Fibroblast of lung (primary cell): ENCODE measurements at regions not wholly inside any gene's neighbourhood (a gene's known extent, or its start where the extent isn't known, plus 50 kb on each side); places are given as distances from the start of the nearest gene placed in this dataset.
"Not testable (repeated sequence)": the region's sequence is repeated elsewhere in the genome, so short reads cannot be mapped to it uniquely, and the experiment has no call there.

Experiments used
- DNase-seq, 2 donors: peaks; one replicate each; pipeline versions ENCODE4 v3.0.0 to v3.0.0-alpha.2; 2010; ENCODE audit warnings: low read depth in 2 of 2
- H2AFZ ChIP-seq: 2 replicates; pipeline ENCODE4 v1.5.1; 2012; ENCODE audit warnings: low read length, control low read depth, inconsistent platforms
- H3K27ac ChIP-seq: 2 replicates; pipeline ENCODE4 v1.5.1; 2011; ENCODE audit warnings: low read length, control low read depth; ENCODE audit not compliant: insufficient read depth
- H3K27me3 ChIP-seq: 2 replicates; pipeline ENCODE4 v1.5.1; 2011; ENCODE audit warnings: mild to moderate bottlenecking, low read length; ENCODE audit not compliant: control insufficient read depth, insufficient read depth
- H3K36me3 ChIP-seq: 2 replicates; pipeline ENCODE4 v1.5.1; 2011; ENCODE audit warnings: low read length; ENCODE audit not compliant: control insufficient read depth, insufficient read depth
- H3K4me1 ChIP-seq: 2 replicates; pipeline ENCODE4 v1.5.1; 2011; ENCODE audit warnings: low read length; ENCODE audit not compliant: control insufficient read depth, insufficient read depth; ENCODE audit errors: extremely low read depth
- H3K4me2 ChIP-seq: 2 replicates; pipeline ENCODE4 v1.5.1; 2011; ENCODE audit warnings: low read length, control low read depth; ENCODE audit not compliant: insufficient read depth; ENCODE audit errors: extremely low read depth
- H3K4me3 ChIP-seq, 4 experiments: fragments of 200-600 bp in 1 of 4; sonication (generic) in 1 of 4; replicated peaks in 1 of 4; 2 replicates each; pipeline ENCODE4 v1.5.1; 2011 to 2016; ENCODE audit warnings: low read length in 4 of 4, low read depth in 3 of 4, mild to moderate bottlenecking in 3 of 4, control low read depth in 2 of 4, inconsistent platforms in 1 of 4, mixed read lengths in 1 of 4; ENCODE audit not compliant: insufficient read depth in 1 of 4; ENCODE audit errors: control extremely low read depth in 1 of 4
- H3K79me2 ChIP-seq: 2 replicates; pipeline ENCODE4 v1.5.1; 2012; ENCODE audit warnings: mild to moderate bottlenecking, low read length, inconsistent platforms; ENCODE audit not compliant: control insufficient read depth, insufficient read depth
- H3K9ac ChIP-seq: 2 replicates; pipeline ENCODE4 v1.5.1; 2011; ENCODE audit warnings: mild to moderate bottlenecking, low read length, control low read depth; ENCODE audit not compliant: insufficient read depth
- H3K9me3 ChIP-seq: 2 replicates; pipeline ENCODE4 v1.5.1; 2012; ENCODE audit warnings: low read depth, low read length; ENCODE audit not compliant: control insufficient read depth, insufficient read depth
- H4K20me1 ChIP-seq: 2 replicates; pipeline ENCODE4 v1.5.1; 2011; ENCODE audit warnings: low read length; ENCODE audit not compliant: control insufficient read depth, insufficient read depth; ENCODE audit errors: extremely low read depth
- CTCF ChIP-seq, 2 donors: IDR thresholded peaks in 1 of 2; conservative IDR thresholded peaks in 1 of 2; 1 replicate in 1 of 2; 2 replicates in 1 of 2; pipeline ENCODE4 v1.5.1; 2011 to 2012; ENCODE audit warnings: low read length in 2 of 2, control low read depth in 1 of 2, inconsistent platforms in 1 of 2, low read depth in 1 of 2, mild to moderate bottlenecking in 1 of 2
- EZH2 ChIP-seq: IDR thresholded peaks from 2 replicates; pipeline ENCODE4 v1.5.1; 2012; ENCODE audit warnings: low read length, control low read depth, mild to moderate bottlenecking; ENCODE audit errors: missing control alignments

- H2AFZ ChIP-seq, result no peak overlapping the region
- no peaks in the 10 kb centered on the region for H3K79me2 ChIP-seq
- no peaks in the 10 kb centered on the region for H3K36me3 ChIP-seq
- H3K9ac ChIP-seq, result no peak overlapping the region
- no peak for TF ChIP-seq CTCF (conservative IDR thresholded peaks at IDR 0.05 in 1 of 2, IDR thresholded peaks at IDR 0.05 in 1 of 2; ENCODE audit: low read depth in 1 of 2, low read length in 2 of 2)
- TF ChIP-seq EZH2, result no peak
- H3K4me3 ChIP-seq, result no peak overlapping the region
- no peak overlapping the region for H3K4me2 ChIP-seq
- H3K27ac ChIP-seq, result no peak overlapping the region
- H3K27me3 ChIP-seq, result no peaks in the 10 kb centered on the region
- no peak for DNase-seq
- no peaks in the 10 kb centered on the region for H3K4me1 ChIP-seq
- no peaks in the 10 kb centered on the region for H4K20me1 ChIP-seq
- no peaks in the 10 kb centered on the region for H3K9me3 ChIP-seq
Observed at GRCh38 chr14:89468566-89468965, 51.5 kb upstream of the FOXN3 start.

GRCh38 chr14:89468030-89468429 lies 51.0 kb upstream of the FOXN3 start:
- H3K4me3 ChIP-seq, H3K9me3 ChIP-seq, H2AFZ ChIP-seq, H3K27ac ChIP-seq, DNase-seq, H3K4me2 ChIP-seq, H3K27me3 ChIP-seq, H3K79me2 ChIP-seq, H4K20me1 ChIP-seq, H3K4me1 ChIP-seq, H3K36me3 ChIP-seq, H3K9ac ChIP-seq: not testable (repeated sequence)

GRCh38 chr14:89466944-89467343 lies 49.9 kb upstream of the FOXN3 start:
- Histone ChIP-seq H2AFZ (no peak overlapping the region), H3K4me1 (no peaks in the 10 kb centered on the region), H3K4me3 (no peak overlapping the region), H3K9me3 (no peaks in the 10 kb centered on the region), H3K36me3 (no peaks in the 10 kb centered on the region), H3K79me2 (no peaks in the 10 kb centered on the region), H3K9ac (no peak overlapping the region), H3K27ac (no peak overlapping the region), H4K20me1 (no peaks in the 10 kb centered on the region), H3K27me3 (no peaks in the 10 kb centered on the region), H3K4me2 (no peak overlapping the region)
- peak in 1 of 2 donors; percentile 38 for DNase-seq
- TF ChIP-seq EZH2, result no peak
- TF ChIP-seq CTCF (conservative IDR thresholded peaks at IDR 0.05 in 1 of 2, IDR thresholded peaks at IDR 0.05 in 1 of 2; ENCODE audit: low read depth in 1 of 2, low read length in 2 of 2), result no peak
